Endodermal cell (in vitro differentiated cells): ENCODE measurements at regions not wholly inside any gene's neighbourhood (a gene's known extent, or its start where the extent isn't known, plus 50 kb on each side); places are given as distances from the start of the nearest gene placed in this dataset.
"Not testable (repeated sequence)": the region's sequence is repeated elsewhere in the genome, so short reads cannot be mapped to it uniquely, and the experiment has no call there.

Source experiments
- DNase-seq: peaks from one replicate; pipeline ENCODE4 v3.0.0-alpha.2; 2017
- H3K27ac ChIP-seq: 2 replicates; pipeline ENCODE4 v1.5.1; 2013; ENCODE audit warnings: mild to moderate bottlenecking, low read depth, low read length, moderate library complexity
- H3K27me3 ChIP-seq: 2 replicates; pipeline ENCODE4 v1.6.1; 2013; ENCODE audit warnings: mild to moderate bottlenecking, low read length, moderate library complexity; ENCODE audit not compliant: insufficient read depth, control insufficient read depth, poor library complexity, severe bottlenecking
- H3K36me3 ChIP-seq: 2 replicates; pipeline ENCODE4 v1.7.0; 2013; ENCODE audit warnings: mild to moderate bottlenecking, low read length, moderate library complexity; ENCODE audit not compliant: control insufficient read depth, insufficient read depth
- H3K4me1 ChIP-seq: one replicate; pipeline ENCODE4 v1.7.0; 2013; ENCODE audit warnings: low read length; ENCODE audit not compliant: control insufficient read depth, insufficient read depth
- H3K4me3 ChIP-seq: 2 replicates; pipeline ENCODE4 v1.5.1; 2013; ENCODE audit warnings: mild to moderate bottlenecking, low read length, moderate library complexity
- H3K9ac ChIP-seq: 2 replicates; pipeline ENCODE4 v1.6.1; 2013; ENCODE audit warnings: mild to moderate bottlenecking, low read length, moderate library complexity; ENCODE audit not compliant: poor library complexity, severe bottlenecking; ENCODE audit errors: extremely low read depth
- H3K9me3 ChIP-seq: 2 replicates; pipeline ENCODE4 v1.6.1; 2013; ENCODE audit warnings: mild to moderate bottlenecking, low read length, moderate library complexity; ENCODE audit not compliant: control insufficient read depth
- H3K27ac Mint-ChIP-seq: 2 replicates; pipeline ENCODE4 v1.8.0; 2020; ENCODE audit warnings: mixed read lengths
- H3K27me3 Mint-ChIP-seq: 2 replicates; pipeline ENCODE4 v1.8.0; 2021; ENCODE audit warnings: mild to moderate bottlenecking, mixed read lengths; ENCODE audit not compliant: insufficient read depth
- H3K36me3 Mint-ChIP-seq: 2 replicates; pipeline ENCODE4 v1.8.0; 2020; ENCODE audit warnings: low read depth, mixed read lengths
- H3K4me1 Mint-ChIP-seq: 2 replicates; pipeline ENCODE4 v1.8.0; 2020; ENCODE audit warnings: mixed read lengths
- H3K4me3 Mint-ChIP-seq: 2 replicates; pipeline ENCODE4 v1.8.0; 2020; ENCODE audit warnings: mild to moderate bottlenecking, moderate library complexity, mixed read lengths
- H3K9me3 Mint-ChIP-seq: 2 replicates; pipeline ENCODE4 v1.8.0; 2020; ENCODE audit warnings: mild to moderate bottlenecking, mixed read lengths
- CTCF ChIP-seq: fragments of 200-600 bp; sonication (generic); conservative IDR thresholded peaks from 2 replicates; pipeline ENCODE4 v1.5.0; 2021; ENCODE audit warnings: antibody characterized with exemption, mild to moderate bottlenecking
- WGBS, 2 experiments: methylation state at CpG; one replicate each; pipeline versions ENCODE4 v1.1.5 to v1.1.7; 2013; ENCODE audit warnings: missing lambda C conversion rate in 2 of 2, mixed read lengths in 1 of 2; ENCODE audit not compliant: insufficient coverage in 1 of 2, insufficient read length in 1 of 2; 5-methylcytosine and 5-hydroxymethylcytosine counted together

- H3K27ac ChIP-seq: no peak overlapping the region
- Mint-ChIP-seq H3K4me1 (peaks cover 20% of the 10 kb centered on the region), H3K36me3 (no peaks in the 10 kb centered on the region), H3K9me3 (no peaks in the 10 kb centered on the region), H3K4me3 (no peak overlapping the region), H3K27me3 (no peaks in the 10 kb centered on the region), H3K27ac (no peak overlapping the region)
- no peak for DNase-seq
- 90 to 93% methylated on average over 4 to 10 of the region's 10 CpGs for WGBS, 2 experiments
- TF ChIP-seq CTCF: no peak
- H3K36me3 ChIP-seq: no peaks in the 10 kb centered on the region
- H3K4me1 ChIP-seq: no peaks in the 10 kb centered on the region
- no peak overlapping the region for H3K4me3 ChIP-seq
- H3K9ac ChIP-seq: no peak overlapping the region
- no peaks in the 10 kb centered on the region for H3K27me3 ChIP-seq
- no peaks in the 10 kb centered on the region for H3K9me3 ChIP-seq
Measured at GRCh38 chr2:16088035-16088801, 147.9 kb downstream of the MYCN start.

- not testable (repeated sequence) for H3K9ac ChIP-seq, H3K27me3 Mint-ChIP-seq, DNase-seq, H3K4me3 ChIP-seq, H3K4me3 Mint-ChIP-seq, H3K4me1 ChIP-seq, H3K27ac Mint-ChIP-seq, H3K36me3 ChIP-seq, H3K27ac ChIP-seq, H3K9me3 ChIP-seq, H3K27me3 ChIP-seq, H3K9me3 Mint-ChIP-seq, H3K36me3 Mint-ChIP-seq
- H3K4me1 Mint-ChIP-seq: peaks cover 24% of the 10 kb centered on the region
- WGBS, 2 experiments: 94 to 98% methylated on average over 11 to 12 of the region's 12 CpGs
Measured at GRCh38 chr2:16086136-16086535, 145.8 kb downstream of the MYCN start.

- H3K36me3 Mint-ChIP-seq: no peaks in the 10 kb centered on the region
- peaks cover 29% of the 10 kb centered on the region for H3K4me1 Mint-ChIP-seq
- DNase-seq: no peak
- no peaks in the 10 kb centered on the region for H3K27me3 ChIP-seq
- no peak overlapping the region for H3K4me3 ChIP-seq
- no peaks in the 10 kb centered on the region for H3K9me3 Mint-ChIP-seq
- 95 to 96% methylated on average over 3 to 5 of the region's 5 CpGs for WGBS, 2 experiments
- no peak overlapping the region for H3K4me3 Mint-ChIP-seq
- H3K9me3 ChIP-seq: no peaks in the 10 kb centered on the region
- peaks cover 2% of the 10 kb centered on the region for H3K27me3 Mint-ChIP-seq
- no peak overlapping the region for H3K27ac Mint-ChIP-seq
- no peaks in the 10 kb centered on the region for H3K4me1 ChIP-seq
- peak overlapping the region; percentile 78 for H3K27ac ChIP-seq
- no peak for TF ChIP-seq CTCF
- no peak overlapping the region for H3K9ac ChIP-seq
- H3K36me3 ChIP-seq: no peaks in the 10 kb centered on the region
Measured at GRCh38 chr2:16085073-16085472, 144.7 kb downstream of the MYCN start.

- Mint-ChIP-seq H3K4me3 (no peak overlapping the region), H3K4me1 (peaks cover 31% of the 10 kb centered on the region)
- peak overlapping the region; percentile 78 for H3K27ac ChIP-seq
Measured at GRCh38 chr2:16084274-16084673, 143.9 kb downstream of the MYCN start.

More at GRCh38 chr2:16084274-16084673, 143.9 kb downstream of the MYCN start:
- TF ChIP-seq CTCF: no peak
- Histone ChIP-seq H3K4me1 (no peaks in the 10 kb centered on the region), H3K4me3 (no peak overlapping the region), H3K36me3 (no peaks in the 10 kb centered on the region), H3K9me3 (no peaks in the 10 kb centered on the region), H3K27me3 (no peaks in the 10 kb centered on the region), H3K9ac (no peak overlapping the region)
- 37 to 78% methylated on average over 2 to 8 of the region's 8 CpGs for WGBS, 2 experiments
- H3K36me3 Mint-ChIP-seq: no peaks in the 10 kb centered on the region
- peak; percentile 35 for DNase-seq
- peaks cover 2% of the 10 kb centered on the region for H3K27me3 Mint-ChIP-seq
- H3K27ac Mint-ChIP-seq: no peak overlapping the region
- no peaks in the 10 kb centered on the region for H3K9me3 Mint-ChIP-seq
